DND-41 (cell line): ENCODE measurements at regions not wholly inside any gene's neighbourhood (a gene's known extent, or its start where the extent isn't known, plus 50 kb on each side); places are given as distances from the start of the nearest gene placed in this dataset.

Experiments
- EZH2 ChIP-seq: IDR thresholded peaks from 3 replicates; pipeline ENCODE4 v1.6.1; 2012; ENCODE audit warnings: borderline replicate concordance, low read depth, mild to moderate bottlenecking, moderate library complexity, low read length, inconsistent platforms; ENCODE audit not compliant: severe bottlenecking
- TF ChIP-seq, protein P1 (sequence below): IDR thresholded peaks from 2 replicates; pipeline ENCODE4 v1.5.1; 2012; ENCODE audit warnings: borderline replicate concordance, low read length, moderate library complexity, mild to moderate bottlenecking; ENCODE audit not compliant: poor library complexity, severe bottlenecking; ENCODE audit errors: extremely low read depth

DNA sequence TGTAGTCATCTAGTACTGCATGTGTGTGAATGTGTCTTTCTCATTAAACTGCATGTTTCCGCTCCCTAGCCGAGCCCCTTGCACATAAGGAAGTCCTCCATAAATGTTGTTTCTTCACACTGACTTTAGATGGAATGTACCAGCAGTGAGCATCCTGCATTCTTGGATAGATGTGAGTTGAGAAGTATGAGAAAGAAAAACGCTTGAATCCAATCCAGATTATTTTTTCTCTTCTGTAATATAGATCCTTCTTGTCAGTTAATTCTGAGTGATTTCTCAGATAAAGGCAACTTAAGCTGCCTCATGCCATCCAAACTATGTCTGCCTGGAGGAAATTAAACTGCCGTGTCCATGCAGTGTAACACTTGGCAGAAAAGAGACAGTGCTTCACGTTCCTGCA lies 268.1 kb upstream of the ISX start:
- TF ChIP-seq, protein P1, sequence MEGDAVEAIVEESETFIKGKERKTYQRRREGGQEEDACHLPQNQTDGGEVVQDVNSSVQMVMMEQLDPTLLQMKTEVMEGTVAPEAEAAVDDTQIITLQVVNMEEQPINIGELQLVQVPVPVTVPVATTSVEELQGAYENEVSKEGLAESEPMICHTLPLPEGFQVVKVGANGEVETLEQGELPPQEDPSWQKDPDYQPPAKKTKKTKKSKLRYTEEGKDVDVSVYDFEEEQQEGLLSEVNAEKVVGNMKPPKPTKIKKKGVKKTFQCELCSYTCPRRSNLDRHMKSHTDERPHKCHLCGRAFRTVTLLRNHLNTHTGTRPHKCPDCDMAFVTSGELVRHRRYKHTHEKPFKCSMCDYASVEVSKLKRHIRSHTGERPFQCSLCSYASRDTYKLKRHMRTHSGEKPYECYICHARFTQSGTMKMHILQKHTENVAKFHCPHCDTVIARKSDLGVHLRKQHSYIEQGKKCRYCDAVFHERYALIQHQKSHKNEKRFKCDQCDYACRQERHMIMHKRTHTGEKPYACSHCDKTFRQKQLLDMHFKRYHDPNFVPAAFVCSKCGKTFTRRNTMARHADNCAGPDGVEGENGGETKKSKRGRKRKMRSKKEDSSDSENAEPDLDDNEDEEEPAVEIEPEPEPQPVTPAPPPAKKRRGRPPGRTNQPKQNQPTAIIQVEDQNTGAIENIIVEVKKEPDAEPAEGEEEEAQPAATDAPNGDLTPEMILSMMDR = no peak
- TF ChIP-seq EZH2 = no peak
